Gastroesophageal sphincter (tissue), 3 donors: ENCODE measurements at regions not wholly inside any gene's neighbourhood (a gene's known extent, or its start where the extent isn't known, plus 50 kb on each side); places are given as distances from the start of the nearest gene placed in this dataset.

Experiments
- EP300 ChIP-seq: sonication (generic); formaldehyde crosslinking; IDR thresholded peaks from one replicate; pipeline ENCODE4 v1.6.1; 2017; ENCODE audit warnings: antibody characterized with exemption, mild to moderate bottlenecking
- POLR2A ChIP-seq, 2 donors: fragments of 450-650 bp; IDR thresholded peaks; one replicate each; pipeline ENCODE4 v1.6.1; 2017; ENCODE audit warnings: antibody characterized with exemption in 2 of 2, mild to moderate bottlenecking in 2 of 2, moderate library complexity in 1 of 2
- TF ChIP-seq, protein P1 (sequence below), 4 experiments: fragments of 200-600 bp in 2 of 4; fragments of 450-650 bp in 2 of 4; sonication (generic) in 1 of 4; IDR thresholded peaks; one replicate each; pipeline ENCODE4 v1.5.1; 2017 to 2019; ENCODE audit warnings: antibody characterized with exemption in 4 of 4, mild to moderate bottlenecking in 2 of 4, moderate library complexity in 2 of 4

DNA sequence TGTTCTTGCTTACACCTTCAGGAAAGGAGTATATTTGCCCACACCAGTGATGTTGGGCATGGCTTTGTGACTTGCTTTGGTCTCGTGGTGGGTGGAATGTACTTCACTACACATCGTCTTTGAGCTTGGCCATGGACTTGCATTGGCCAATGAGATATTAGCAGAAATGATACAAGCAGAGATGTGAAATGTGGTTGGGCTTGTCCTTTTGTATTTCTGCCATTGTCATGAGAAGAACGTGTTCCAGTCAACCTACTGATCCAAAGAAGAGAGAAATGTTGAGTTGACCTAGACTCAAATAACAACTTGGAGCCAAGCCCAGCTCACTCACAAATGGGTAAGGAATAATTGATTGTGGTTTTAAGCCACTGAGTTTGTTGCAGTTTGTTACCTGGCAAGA, 138.4 kb upstream of the ARX start:
- TF ChIP-seq, protein P1, sequence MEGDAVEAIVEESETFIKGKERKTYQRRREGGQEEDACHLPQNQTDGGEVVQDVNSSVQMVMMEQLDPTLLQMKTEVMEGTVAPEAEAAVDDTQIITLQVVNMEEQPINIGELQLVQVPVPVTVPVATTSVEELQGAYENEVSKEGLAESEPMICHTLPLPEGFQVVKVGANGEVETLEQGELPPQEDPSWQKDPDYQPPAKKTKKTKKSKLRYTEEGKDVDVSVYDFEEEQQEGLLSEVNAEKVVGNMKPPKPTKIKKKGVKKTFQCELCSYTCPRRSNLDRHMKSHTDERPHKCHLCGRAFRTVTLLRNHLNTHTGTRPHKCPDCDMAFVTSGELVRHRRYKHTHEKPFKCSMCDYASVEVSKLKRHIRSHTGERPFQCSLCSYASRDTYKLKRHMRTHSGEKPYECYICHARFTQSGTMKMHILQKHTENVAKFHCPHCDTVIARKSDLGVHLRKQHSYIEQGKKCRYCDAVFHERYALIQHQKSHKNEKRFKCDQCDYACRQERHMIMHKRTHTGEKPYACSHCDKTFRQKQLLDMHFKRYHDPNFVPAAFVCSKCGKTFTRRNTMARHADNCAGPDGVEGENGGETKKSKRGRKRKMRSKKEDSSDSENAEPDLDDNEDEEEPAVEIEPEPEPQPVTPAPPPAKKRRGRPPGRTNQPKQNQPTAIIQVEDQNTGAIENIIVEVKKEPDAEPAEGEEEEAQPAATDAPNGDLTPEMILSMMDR (IDR thresholded peaks at IDR 0.05), result no peak
- TF ChIP-seq EP300 (no peak), POLR2A (IDR thresholded peaks at IDR 0.05) (no peak)
